GM13977 (cell line): ENCODE measurements at regions not wholly inside any gene's neighbourhood (a gene's known extent, or its start where the extent isn't known, plus 50 kb on each side); places are given as distances from the start of the nearest gene placed in this dataset.

Experiments used
- DNase-seq: peaks from one replicate; pipeline ENCODE4 v3.0.0; 2012; ENCODE audit warnings: low spot score
- CTCF ChIP-seq: IDR thresholded peaks from 2 replicates; pipeline ENCODE4 v1.5.1; 2012; ENCODE audit warnings: mild to moderate bottlenecking, control low read depth; ENCODE audit not compliant: insufficient read depth; ENCODE audit errors: extremely low read depth, missing control alignments
- in situ Hi-C: fragments of 300-500 bp; cut with MboI; formaldehyde crosslinking; loops from one replicate; pipeline ENCODE4 v1.12.0; 2022; ENCODE audit warnings: low sequenced_read_pairs, low pct_unique_long_range_greater_than_20kb, mixed read lengths, inconsistent platforms; ENCODE audit not compliant: unreplicated experiment

GRCh38 chr15:39239562-39239961, 341.3 kb upstream of the THBS1 start:
- in situ Hi-C loops = no loop called here
- TF ChIP-seq CTCF = no peak
- no peak for DNase-seq

- no peak for DNase-seq
- TF ChIP-seq CTCF = no peak
- in situ Hi-C loops = no loop called here
Observed at GRCh38 chr15:39242345-39242744, 338.5 kb upstream of the THBS1 start.

GRCh38 chr15:39243396-39243795, 337.5 kb upstream of the THBS1 start:
- TF ChIP-seq CTCF = no peak
- no peak for DNase-seq
- in situ Hi-C loops = no loop called here

- no peak for TF ChIP-seq CTCF
- DNase-seq = no peak
- in situ Hi-C loops = no loop called here
Observed at GRCh38 chr15:39244776-39245175, 336.1 kb upstream of the THBS1 start.

- in situ Hi-C loops = no loop called here
- no peak for DNase-seq
- no peak for TF ChIP-seq CTCF
Observed at GRCh38 chr15:39246523-39246922, 334.4 kb upstream of the THBS1 start.

GRCh38 chr15:39247574-39247973, 333.3 kb upstream of the THBS1 start:
- in situ Hi-C loops = no loop called here

More at GRCh38 chr15:39247574-39247973, 333.3 kb upstream of the THBS1 start:
- DNase-seq = no peak
- no peak for TF ChIP-seq CTCF
